GM23248 (cell line): ENCODE measurements at regions not wholly inside any gene's neighbourhood (a gene's known extent, or its start where the extent isn't known, plus 50 kb on each side); places are given as distances from the start of the nearest gene placed in this dataset.

Source experiments
- DNase-seq: peaks from one replicate; pipeline ENCODE4 v3.0.0-alpha.2; 2015
- H2AFZ ChIP-seq: fragments of 200-600 bp; sonication (generic); 2 replicates; pipeline ENCODE4 v1.6.1; 2016; ENCODE audit warnings: antibody characterized with exemption
- H3F3A ChIP-seq: fragments of 200-600 bp; sonication (generic); 2 replicates; pipeline ENCODE4 v1.6.1; 2016; ENCODE audit warnings: mild to moderate bottlenecking, antibody characterized with exemption, mixed run types; ENCODE audit not compliant: insufficient read depth
- H3K27ac ChIP-seq: fragments of 200-600 bp; sonication (generic); 2 replicates; pipeline ENCODE4 v1.5.1; 2016; ENCODE audit warnings: mild to moderate bottlenecking
- H3K27me3 ChIP-seq: fragments of 200-600 bp; sonication (generic); replicated peaks from 2 replicates; pipeline ENCODE4 v1.6.1; 2016; ENCODE audit warnings: mild to moderate bottlenecking; ENCODE audit not compliant: insufficient read depth
- H3K36me3 ChIP-seq: fragments of 200-600 bp; sonication (generic); 2 replicates; pipeline ENCODE4 v1.6.1; 2016; ENCODE audit warnings: low read depth, mild to moderate bottlenecking
- H3K4me1 ChIP-seq: fragments of 200-600 bp; sonication (generic); 2 replicates; pipeline ENCODE4 v1.6.1; 2016; ENCODE audit warnings: mild to moderate bottlenecking; ENCODE audit not compliant: insufficient read depth
- H3K4me2 ChIP-seq: fragments of 200-600 bp; sonication (generic); one replicate; pipeline ENCODE4 v1.6.1; 2016; ENCODE audit warnings: mild to moderate bottlenecking; ENCODE audit not compliant: unreplicated experiment
- H3K4me3 ChIP-seq: fragments of 200-600 bp; sonication (generic); 2 replicates; pipeline ENCODE4 v1.5.1; 2016; ENCODE audit warnings: mild to moderate bottlenecking
- H3K79me2 ChIP-seq: fragments of 200-600 bp; sonication (generic); 2 replicates; pipeline ENCODE4 v1.6.1; 2016; ENCODE audit warnings: mild to moderate bottlenecking; ENCODE audit not compliant: insufficient read depth
- H3K9ac ChIP-seq: fragments of 200-600 bp; sonication (generic); 2 replicates; pipeline ENCODE4 v1.6.1; 2016; ENCODE audit warnings: mild to moderate bottlenecking
- H3K9me2 ChIP-seq: fragments of 200-600 bp; sonication (generic); 2 replicates; pipeline ENCODE4 v1.6.1; 2016; ENCODE audit warnings: mixed run types, mild to moderate bottlenecking, moderate library complexity; ENCODE audit not compliant: insufficient read depth
- H3K9me3 ChIP-seq: fragments of 200-600 bp; sonication (generic); one replicate; pipeline ENCODE4 v1.6.1; 2017; ENCODE audit warnings: low read depth
- H4K20me1 ChIP-seq: fragments of 200-600 bp; sonication (generic); 2 replicates; pipeline ENCODE4 v1.6.0; 2016; ENCODE audit not compliant: insufficient read depth
- EZH2 ChIP-seq: fragments of 200-600 bp; sonication (generic); IDR thresholded peaks from 2 replicates; pipeline ENCODE4 v1.6.1; 2018; ENCODE audit warnings: antibody characterized with exemption, mild to moderate bottlenecking; ENCODE audit not compliant: insufficient read depth, poor library complexity, severe bottlenecking
- EZH2phosphoT487 ChIP-seq: fragments of 200-600 bp; sonication (generic); IDR thresholded peaks from 2 replicates; pipeline ENCODE4 v1.6.1; 2018; ENCODE audit warnings: antibody characterized with exemption, moderate library complexity, mild to moderate bottlenecking, low read depth; ENCODE audit not compliant: insufficient read depth
- WGBS, 2 experiments: methylation state at CpG; one replicate each; pipeline ENCODE4 v1.1.6; 2015 to 2017; ENCODE audit warnings: low lambda C conversion rate in 2 of 2, low coverage in 1 of 2; ENCODE audit errors: missing lambda C conversion rate in 2 of 2; 5-methylcytosine and 5-hydroxymethylcytosine counted together
- in situ Hi-C: fragments of 300-500 bp; cut with MboI; formaldehyde crosslinking; loops from 2 replicates; pipeline ENCODE4 v1.15.0; 2020

DNA sequence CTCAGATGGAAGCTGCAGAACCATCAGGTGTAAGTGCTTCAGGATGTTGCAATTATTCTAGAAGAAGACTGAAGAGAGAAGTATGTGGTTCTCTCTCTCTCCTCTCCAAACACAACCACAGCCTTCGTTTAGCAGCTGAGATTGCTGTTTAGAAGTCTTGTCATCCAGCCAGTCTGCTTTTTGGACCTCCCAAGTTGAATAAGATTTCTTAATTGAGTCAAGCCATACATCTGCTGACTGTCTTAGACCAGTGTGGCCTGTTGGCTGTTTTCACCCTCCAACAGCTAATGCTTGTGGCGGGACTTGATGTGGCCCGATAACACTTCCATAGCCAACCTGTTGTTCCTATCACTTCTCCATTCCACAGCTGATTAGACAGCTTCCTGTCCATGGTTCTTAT is 91.3 kb upstream of the TMEM17 start:
- H3K27me3 ChIP-seq = no peaks in the 10 kb centered on the region
- peaks cover 38% of the 10 kb centered on the region for H3K4me1 ChIP-seq
- no peaks in the 10 kb centered on the region for H3K36me3 ChIP-seq
- no peaks in the 10 kb centered on the region for H3K79me2 ChIP-seq
- H4K20me1 ChIP-seq = no peaks in the 10 kb centered on the region
- H3K27ac ChIP-seq = peak overlapping the region; percentile 74
- WGBS, 2 experiments = 29 to 39% methylated on average over 3 of the region's 3 CpGs
- peak; percentile 69 for DNase-seq
- H3K4me2 ChIP-seq = peak overlapping the region; percentile 23
- peaks cover 41% of the 10 kb centered on the region for H3F3A ChIP-seq
- H3K9ac ChIP-seq = no peak overlapping the region
- 0 out of 2 replicates have a peak, but pooled peaks have one; percentile 42 for TF ChIP-seq EZH2phosphoT487
- TF ChIP-seq EZH2 = no peak
- H3K9me3 ChIP-seq = no peaks in the 10 kb centered on the region
- H3K9me2 ChIP-seq = no peaks in the 10 kb centered on the region
- in situ Hi-C loops = no loop called here
- H2AFZ ChIP-seq = no peak overlapping the region
- H3K4me3 ChIP-seq = peak overlapping the region; percentile 14; the same call in 1 of the 2 replicates

DNA sequence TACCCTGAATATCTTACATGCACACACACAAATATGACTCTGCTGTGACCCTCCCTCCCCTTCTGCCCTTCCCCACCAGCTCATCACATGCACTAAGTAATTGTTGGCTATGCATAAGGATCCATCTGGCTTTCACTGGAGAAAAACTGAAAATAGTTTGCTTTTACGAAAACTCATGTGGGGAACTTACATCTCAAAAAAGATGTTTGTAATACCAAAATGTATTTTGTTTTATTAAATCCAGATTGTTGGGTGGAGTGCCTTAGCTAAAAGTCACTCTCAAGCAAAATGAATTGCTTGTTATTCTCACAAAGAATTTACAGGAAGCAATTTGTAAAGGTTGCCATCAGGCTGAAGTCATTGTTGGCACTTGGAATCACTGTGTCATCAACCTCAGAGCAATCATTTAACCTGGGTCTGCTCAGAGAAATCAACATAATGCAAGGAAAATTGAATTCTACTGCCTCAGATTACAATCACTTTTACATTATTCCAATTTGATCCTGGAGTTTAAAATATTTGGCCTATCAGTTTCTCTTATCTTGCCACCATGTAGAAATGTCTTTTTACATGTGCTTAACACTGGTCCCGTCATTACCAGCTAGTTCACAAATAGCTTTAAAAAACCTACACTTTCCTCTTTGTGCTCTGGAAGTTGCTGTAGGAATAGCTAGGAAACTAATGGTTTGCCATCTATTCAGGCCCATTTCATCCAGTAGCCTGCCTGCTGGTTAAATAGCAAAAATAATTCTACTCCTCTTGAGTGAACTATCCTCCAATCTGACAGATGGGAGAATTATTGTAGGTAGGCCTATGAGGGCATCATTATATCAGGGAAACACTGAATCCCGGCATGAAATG is 90.3 kb upstream of the TMEM17 start:
- no peaks in the 10 kb centered on the region for H3K27me3 ChIP-seq
- peak; percentile 90 for DNase-seq
- no peaks in the 10 kb centered on the region for H3K9me3 ChIP-seq
- H3K4me2 ChIP-seq = peak overlapping the region; percentile 23
- H2AFZ ChIP-seq = no peak overlapping the region
- H3F3A ChIP-seq = peaks cover 41% of the 10 kb centered on the region
- H3K4me3 ChIP-seq = 0 out of 2 replicates have a peak overlapping the region, but pooled peaks have one; percentile 1
- peak overlapping the region; percentile 32; the same call in 1 of the 2 replicates for H3K9ac ChIP-seq
- H3K36me3 ChIP-seq = no peaks in the 10 kb centered on the region
- H3K9me2 ChIP-seq = no peaks in the 10 kb centered on the region
- TF ChIP-seq EZH2phosphoT487 = peak; percentile 87; the same call in 1 of the 2 replicates
- TF ChIP-seq EZH2 = no peak
- no peaks in the 10 kb centered on the region for H3K79me2 ChIP-seq
- WGBS, 2 experiments = 44 to 46% methylated on average over 3 of the region's 3 CpGs
- H3K27ac ChIP-seq = peak overlapping the region; percentile 74
- peaks cover 38% of the 10 kb centered on the region for H3K4me1 ChIP-seq
- in situ Hi-C loops = no loop called here
- H4K20me1 ChIP-seq = no peaks in the 10 kb centered on the region

DNA sequence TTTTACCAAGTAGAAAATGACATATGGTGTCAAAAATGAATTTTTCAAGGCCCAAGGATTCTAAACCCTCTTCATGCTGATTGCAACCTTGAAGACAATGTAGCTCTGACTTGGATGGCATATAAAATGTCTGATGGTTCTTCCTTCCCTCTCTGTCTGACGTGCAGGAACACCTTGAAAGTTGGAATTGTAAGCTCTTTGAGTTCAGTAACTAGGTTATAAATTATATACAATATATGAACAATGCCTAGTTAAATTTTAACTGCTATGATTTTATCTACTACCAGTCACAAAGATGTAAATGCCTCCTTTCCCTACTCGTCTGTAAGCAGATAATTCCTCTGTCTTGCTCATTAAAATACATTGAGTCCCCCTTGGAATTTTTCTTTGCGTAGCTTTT is 89.5 kb upstream of the TMEM17 start:
- Histone ChIP-seq H3K9ac (0 out of 2 replicates have a peak overlapping the region, but pooled peaks have one; percentile 14), H3K27me3 (no peaks in the 10 kb centered on the region), H3K4me2 (peak overlapping the region; percentile 23), H4K20me1 (no peaks in the 10 kb centered on the region), H3K36me3 (no peaks in the 10 kb centered on the region), H3K4me3 (no peak overlapping the region), H3K4me1 (peaks cover 38% of the 10 kb centered on the region), H3K27ac (peak overlapping the region; percentile 74), H2AFZ (no peak overlapping the region), H3K9me3 (no peaks in the 10 kb centered on the region), H3K79me2 (no peaks in the 10 kb centered on the region), H3F3A (peaks cover 41% of the 10 kb centered on the region), H3K9me2 (no peaks in the 10 kb centered on the region)
- 56 to 58% methylated on average over 3 of the region's 3 CpGs for WGBS, 2 experiments
- TF ChIP-seq EZH2 (no peak), EZH2phosphoT487 (no peak)
- no peak for DNase-seq
- in situ Hi-C loops = no loop called here

DNA sequence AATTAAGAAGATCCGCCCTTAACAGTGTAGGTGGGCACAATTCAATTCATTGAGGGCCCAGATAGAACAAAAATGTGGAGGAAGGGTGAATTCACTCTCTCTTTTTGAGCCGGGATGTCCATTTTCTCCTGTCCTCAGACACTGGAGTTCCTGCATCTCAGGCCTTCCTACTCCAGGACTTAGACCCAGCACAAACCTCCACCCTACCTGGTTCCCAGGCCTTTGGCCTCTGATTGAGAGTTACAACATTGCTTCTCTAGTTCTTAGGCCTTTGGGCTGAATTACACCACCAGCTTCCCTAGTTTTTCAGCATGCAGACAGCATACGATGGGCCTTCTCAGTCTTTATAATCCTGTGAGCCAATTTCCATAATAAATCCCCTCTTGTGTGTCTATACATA is 87.8 kb upstream of the TMEM17 start:
- no peak overlapping the region for H3K4me2 ChIP-seq
- no peaks in the 10 kb centered on the region for H3K9me3 ChIP-seq
- no peaks in the 10 kb centered on the region for H3K79me2 ChIP-seq
- 94 to 96% methylated on average over 3 of the region's 3 CpGs for WGBS, 2 experiments
- H2AFZ ChIP-seq = no peak overlapping the region
- H3K27me3 ChIP-seq = no peaks in the 10 kb centered on the region
- no peak overlapping the region for H3K27ac ChIP-seq
- no peak for DNase-seq
- H3F3A ChIP-seq = peaks cover 41% of the 10 kb centered on the region
- peaks cover 50% of the 10 kb centered on the region for H3K4me1 ChIP-seq
- in situ Hi-C loops = no loop called here
- H3K9ac ChIP-seq = no peak overlapping the region
- TF ChIP-seq EZH2phosphoT487 (no peak), EZH2 (no peak)
- H3K9me2 ChIP-seq = no peaks in the 10 kb centered on the region
- no peaks in the 10 kb centered on the region for H4K20me1 ChIP-seq
- H3K4me3 ChIP-seq = no peak overlapping the region
- no peaks in the 10 kb centered on the region for H3K36me3 ChIP-seq
